NT2/D1 (cell line): ENCODE measurements at regions not wholly inside any gene's neighbourhood (a gene's known extent, or its start where the extent isn't known, plus 50 kb on each side); places are given as distances from the start of the nearest gene placed in this dataset.

Experiments used
- DNase-seq: peaks from one replicate; pipeline ENCODE4 v3.0.0-alpha.2; 2011; ENCODE audit warnings: low read depth, low spot score
- H3K27me3 ChIP-seq: 2 replicates; pipeline ENCODE4 v1.6.0; 2011; ENCODE audit warnings: mild to moderate bottlenecking; ENCODE audit not compliant: insufficient read length, insufficient read depth
- H3K36me3 ChIP-seq: 2 replicates; pipeline ENCODE4 v1.6.1; 2011; ENCODE audit warnings: mild to moderate bottlenecking, low read length, mixed read lengths; ENCODE audit not compliant: insufficient read depth, insufficient read length
- H3K4me1 ChIP-seq: 2 replicates; pipeline ENCODE4 v1.5.1; 2011; ENCODE audit not compliant: insufficient read depth, insufficient read length
- H3K4me3 ChIP-seq: 2 replicates; pipeline ENCODE4 v1.5.1; 2011; ENCODE audit warnings: low read depth; ENCODE audit not compliant: insufficient read length
- H3K9ac ChIP-seq: 2 replicates; pipeline ENCODE4 v1.6.0; 2011; ENCODE audit warnings: low read depth; ENCODE audit not compliant: insufficient read length
- H3K9me3 ChIP-seq: 2 replicates; pipeline ENCODE4 v1.5.1; 2011; ENCODE audit warnings: mild to moderate bottlenecking, low read length; ENCODE audit not compliant: insufficient read depth
- SUZ12 ChIP-seq: IDR thresholded peaks from 2 replicates; pipeline ENCODE4 v1.6.1; 2011; ENCODE audit not compliant: insufficient read length, insufficient read depth; ENCODE audit errors: extremely low read depth
- YY1 ChIP-seq: IDR thresholded peaks from 2 replicates; pipeline ENCODE4 v1.6.1; 2011; ENCODE audit not compliant: insufficient read length, insufficient read depth
- ZNF274 ChIP-seq: IDR thresholded peaks from 2 replicates; pipeline ENCODE4 v1.6.1; 2011; ENCODE audit warnings: mild to moderate bottlenecking, low read depth, low read length

- TF ChIP-seq YY1, result no peak
- TF ChIP-seq ZNF274, result no peak
- no peak for TF ChIP-seq SUZ12
- Histone ChIP-seq H3K36me3 (no peaks in the 10 kb centered on the region), H3K9me3 (no peaks in the 10 kb centered on the region), H3K4me3 (no peak overlapping the region), H3K9ac (no peak overlapping the region), H3K4me1 (no peaks in the 10 kb centered on the region), H3K27me3 (no peaks in the 10 kb centered on the region)
- DNase-seq, result no peak
Measured at GRCh38 chr4:135274416-135274815, 1072.8 kb upstream of the PABPC4L start.

DNA sequence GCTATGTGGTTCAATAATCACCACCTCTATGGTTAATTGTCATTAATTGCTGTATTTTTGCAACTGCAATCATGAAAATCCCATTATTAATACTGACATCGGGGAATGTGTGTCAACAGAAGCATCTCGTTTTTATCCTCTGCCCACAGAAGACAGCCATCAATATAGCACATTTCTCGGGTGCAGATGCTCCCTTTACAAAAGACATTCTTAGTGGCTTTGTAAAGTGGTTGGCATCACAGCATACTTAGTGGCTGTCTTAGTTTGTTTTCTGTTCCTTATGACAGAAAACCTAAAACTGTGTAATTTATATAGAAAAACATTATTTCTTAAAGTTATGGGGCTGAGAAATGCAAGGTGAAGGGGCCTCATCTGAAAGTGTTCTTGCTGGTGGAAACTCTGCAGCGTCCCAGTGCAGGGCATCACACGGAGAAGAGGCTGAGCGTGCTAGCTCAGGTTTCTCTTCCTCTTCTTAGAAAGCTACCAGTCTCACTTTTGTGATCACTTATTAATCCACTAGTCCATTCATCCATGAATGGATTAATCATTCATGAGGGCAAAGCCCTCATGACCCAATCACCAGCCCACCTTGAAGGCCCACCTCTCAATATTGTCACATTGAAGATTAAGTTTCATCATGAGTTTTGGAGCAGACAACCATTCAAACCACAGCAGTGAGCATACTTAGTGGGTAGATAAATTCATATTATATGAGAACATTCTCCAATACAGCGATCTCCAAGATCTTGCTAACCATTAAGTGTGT lies 1067.7 kb upstream of the PABPC4L start:
- no peak for DNase-seq
- no peak for TF ChIP-seq SUZ12
- Histone ChIP-seq H3K9ac (no peak overlapping the region), H3K9me3 (no peaks in the 10 kb centered on the region), H3K4me3 (no peak overlapping the region), H3K4me1 (no peaks in the 10 kb centered on the region), H3K36me3 (no peaks in the 10 kb centered on the region), H3K27me3 (no peaks in the 10 kb centered on the region)

GRCh38 chr4:135268369-135268768 lies 1066.8 kb upstream of the PABPC4L start:
- no peak overlapping the region for H3K4me3 ChIP-seq
- H3K36me3 ChIP-seq, result no peaks in the 10 kb centered on the region
- TF ChIP-seq SUZ12 (no peak), YY1 (no peak), ZNF274 (no peak)
- H3K27me3 ChIP-seq, result no peaks in the 10 kb centered on the region
- no peak for DNase-seq
- H3K4me1 ChIP-seq, result no peaks in the 10 kb centered on the region
- no peak overlapping the region for H3K9ac ChIP-seq
- H3K9me3 ChIP-seq, result no peaks in the 10 kb centered on the region

GRCh38 chr4:135267148-135267865 lies 1065.7 kb upstream of the PABPC4L start:
- Histone ChIP-seq H3K36me3 (no peaks in the 10 kb centered on the region), H3K4me1 (no peaks in the 10 kb centered on the region), H3K9me3 (no peaks in the 10 kb centered on the region), H3K4me3 (no peak overlapping the region), H3K9ac (no peak overlapping the region), H3K27me3 (no peaks in the 10 kb centered on the region)
- TF ChIP-seq YY1 (no peak), ZNF274 (no peak), SUZ12 (no peak)
- DNase-seq, result no peak

GRCh38 chr4:135256111-135256510 lies 1054.5 kb upstream of the PABPC4L start:
- DNase-seq, result no peak
- no peak for TF ChIP-seq ZNF274
- no peak for TF ChIP-seq SUZ12
- no peak for TF ChIP-seq YY1
- H3K9me3 ChIP-seq, result no peaks in the 10 kb centered on the region
- H3K27me3 ChIP-seq, result no peaks in the 10 kb centered on the region
- H3K9ac ChIP-seq, result no peak overlapping the region
- no peaks in the 10 kb centered on the region for H3K36me3 ChIP-seq
- no peak overlapping the region for H3K4me3 ChIP-seq
- no peaks in the 10 kb centered on the region for H3K4me1 ChIP-seq

DNA sequence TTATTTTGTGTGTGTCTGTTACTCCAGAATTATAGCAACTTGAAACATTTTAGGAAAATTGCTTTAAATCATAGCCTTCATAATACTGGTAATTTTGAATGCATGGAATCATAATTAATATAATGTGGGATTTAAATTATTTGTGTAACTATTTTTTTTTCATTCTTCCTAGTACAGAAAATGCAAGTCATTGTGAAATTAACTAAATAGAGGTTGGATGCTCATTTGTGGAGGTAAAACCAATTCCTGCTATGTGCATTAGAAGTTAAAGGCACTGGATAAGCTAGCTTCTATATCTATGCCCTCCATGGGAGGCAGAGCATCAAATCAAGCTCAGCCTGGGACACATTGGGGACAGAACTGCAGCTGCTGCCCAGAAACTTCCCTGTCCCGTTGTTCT lies 1048.5 kb upstream of the PABPC4L start:
- no peaks in the 10 kb centered on the region for H3K27me3 ChIP-seq
- TF ChIP-seq ZNF274, result no peak
- no peak for TF ChIP-seq YY1
- TF ChIP-seq SUZ12, result no peak
- no peak overlapping the region for H3K9ac ChIP-seq
- H3K9me3 ChIP-seq, result no peaks in the 10 kb centered on the region
- no peaks in the 10 kb centered on the region for H3K4me1 ChIP-seq
- DNase-seq, result no peak
- no peaks in the 10 kb centered on the region for H3K36me3 ChIP-seq
- H3K4me3 ChIP-seq, result no peak overlapping the region

DNA sequence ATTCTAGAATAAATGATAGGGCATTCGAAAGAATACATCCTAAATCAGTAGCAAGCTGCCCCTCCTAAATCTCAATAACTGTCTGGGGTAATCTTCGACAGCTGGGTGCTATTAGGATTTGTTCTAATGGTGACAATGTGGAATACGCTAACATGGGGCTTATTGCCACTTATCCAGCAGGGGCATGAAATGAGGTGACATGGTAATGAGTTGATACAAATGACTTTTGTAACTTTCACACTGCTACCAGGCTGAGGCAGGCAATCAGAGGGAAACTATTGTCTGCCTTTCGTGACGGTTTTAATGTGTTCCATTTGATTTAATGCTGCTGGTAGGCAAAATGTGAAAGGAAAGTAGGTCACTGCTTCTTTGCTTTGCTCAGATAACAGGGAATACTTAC lies 1047.4 kb upstream of the PABPC4L start:
- no peak overlapping the region for H3K9ac ChIP-seq
- no peak for DNase-seq
- H3K9me3 ChIP-seq, result no peaks in the 10 kb centered on the region
- TF ChIP-seq YY1, result no peak
- H3K27me3 ChIP-seq, result no peaks in the 10 kb centered on the region
- H3K4me3 ChIP-seq, result no peak overlapping the region
- H3K4me1 ChIP-seq, result no peaks in the 10 kb centered on the region
- no peaks in the 10 kb centered on the region for H3K36me3 ChIP-seq

- no peak overlapping the region for H3K4me3 ChIP-seq
- DNase-seq, result no peak
- no peak overlapping the region for H3K9ac ChIP-seq
- no peaks in the 10 kb centered on the region for H3K36me3 ChIP-seq
- H3K4me1 ChIP-seq, result no peaks in the 10 kb centered on the region
- TF ChIP-seq YY1 (no peak), SUZ12 (no peak), ZNF274 (no peak)
- H3K27me3 ChIP-seq, result no peaks in the 10 kb centered on the region
- H3K9me3 ChIP-seq, result no peaks in the 10 kb centered on the region
Measured at GRCh38 chr4:135244696-135245095, 1043.1 kb upstream of the PABPC4L start.
